ENCODE measurements at regions not wholly inside any gene's neighbourhood (a gene's known extent, or its start where the extent isn't known, plus 50 kb on each side); places are given as distances from the start of the nearest gene placed in this dataset.

DNA sequence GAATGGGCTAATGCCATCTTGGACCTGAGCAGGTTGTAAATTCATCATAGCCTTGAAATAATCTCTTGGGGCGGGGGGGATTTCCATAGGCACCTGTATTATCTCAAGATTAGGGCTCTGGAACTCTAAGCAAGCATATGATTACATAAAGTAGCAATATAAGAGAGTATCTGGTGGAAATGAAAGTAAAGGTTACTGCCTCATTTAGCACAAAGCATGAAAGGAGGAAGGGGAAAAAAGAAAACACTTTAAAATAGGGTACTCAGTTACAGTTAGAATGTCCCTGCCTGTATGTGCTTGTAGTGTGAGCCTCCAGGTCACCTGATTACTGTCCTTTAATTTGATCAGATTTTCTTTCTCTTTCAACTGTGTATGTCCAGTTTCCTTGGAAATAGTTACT, 1079.7 kb upstream of the CDH18 start:
- TF ChIP-seq POLR2AphosphoS5 (IDR thresholded peaks at IDR 0.05) (no peak), EP300 (IDR thresholded peaks at IDR 0.05; ENCODE audit: low read depth) (no peak), POLR2A (IDR thresholded peaks at IDR 0.05) (no peak)
- TF ChIP-seq, protein P1, sequence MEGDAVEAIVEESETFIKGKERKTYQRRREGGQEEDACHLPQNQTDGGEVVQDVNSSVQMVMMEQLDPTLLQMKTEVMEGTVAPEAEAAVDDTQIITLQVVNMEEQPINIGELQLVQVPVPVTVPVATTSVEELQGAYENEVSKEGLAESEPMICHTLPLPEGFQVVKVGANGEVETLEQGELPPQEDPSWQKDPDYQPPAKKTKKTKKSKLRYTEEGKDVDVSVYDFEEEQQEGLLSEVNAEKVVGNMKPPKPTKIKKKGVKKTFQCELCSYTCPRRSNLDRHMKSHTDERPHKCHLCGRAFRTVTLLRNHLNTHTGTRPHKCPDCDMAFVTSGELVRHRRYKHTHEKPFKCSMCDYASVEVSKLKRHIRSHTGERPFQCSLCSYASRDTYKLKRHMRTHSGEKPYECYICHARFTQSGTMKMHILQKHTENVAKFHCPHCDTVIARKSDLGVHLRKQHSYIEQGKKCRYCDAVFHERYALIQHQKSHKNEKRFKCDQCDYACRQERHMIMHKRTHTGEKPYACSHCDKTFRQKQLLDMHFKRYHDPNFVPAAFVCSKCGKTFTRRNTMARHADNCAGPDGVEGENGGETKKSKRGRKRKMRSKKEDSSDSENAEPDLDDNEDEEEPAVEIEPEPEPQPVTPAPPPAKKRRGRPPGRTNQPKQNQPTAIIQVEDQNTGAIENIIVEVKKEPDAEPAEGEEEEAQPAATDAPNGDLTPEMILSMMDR (IDR thresholded peaks at IDR 0.05) = no peak
- DNase-seq = no peak
- H3K4me1 ChIP-seq = no peaks in the 10 kb centered on the region
- intact Hi-C loops (cut with DNase I; ENCODE audit: low total_unique reads) = no loop called here
- no peak overlapping the region for H3K4me3 ChIP-seq
- WGBS, 2 donors (ENCODE audit: low coverage in 1 of 2) = 13 to 33% methylated on average over 1 of the region's 1 CpG
- in situ Hi-C loops (cut with MboI; ENCODE audit: low pct_ligation_motif_present in 1 of 4, low pct_unique_long_range_greater_than_20kb in 1 of 4, low sequenced_read_pairs in 3 of 4) = no loop called here
- H3K9me3 ChIP-seq = peaks cover 3 to 7% of the 10 kb centered on the region in 2 donors
- H3K36me3 ChIP-seq = no peaks in the 10 kb centered on the region
- H3K27ac ChIP-seq = no peak overlapping the region
- no peaks in the 10 kb centered on the region for H3K27me3 ChIP-seq

- in situ Hi-C loops (cut with MboI; ENCODE audit: low pct_ligation_motif_present in 1 of 4, low pct_unique_long_range_greater_than_20kb in 1 of 4, low sequenced_read_pairs in 3 of 4) = no loop called here
- 87% methylated on average over 3 of the region's 3 CpGs; no CpG with 5 or more reads in 1 of the 2 donors for WGBS, 2 donors (ENCODE audit: low coverage in 1 of 2)
- TF ChIP-seq, protein P1 (IDR thresholded peaks at IDR 0.05) = no peak
- TF ChIP-seq EP300 (IDR thresholded peaks at IDR 0.05; ENCODE audit: low read depth) = no peak
- TF ChIP-seq POLR2AphosphoS5 (IDR thresholded peaks at IDR 0.05) = no peak
- no peak for TF ChIP-seq POLR2A (IDR thresholded peaks at IDR 0.05)
- Histone ChIP-seq H3K36me3 (no peaks in the 10 kb centered on the region), H3K4me1 (no peaks in the 10 kb centered on the region), H3K9me3 (peaks cover 3 to 7% of the 10 kb centered on the region in 2 donors), H3K27me3 (no peaks in the 10 kb centered on the region), H3K27ac (no peak overlapping the region), H3K4me3 (no peak overlapping the region)
- no peak for DNase-seq
- intact Hi-C loops (cut with DNase I; ENCODE audit: low total_unique reads) = no loop called here
Observed at GRCh38 chr5:21063146-21063545, 1075.1 kb upstream of the CDH18 start.

GRCh38 chr5:21058289-21058688, 1070.3 kb upstream of the CDH18 start:
- H3K36me3 ChIP-seq = no peaks in the 10 kb centered on the region
- H3K27ac ChIP-seq = no peak overlapping the region
- no peaks in the 10 kb centered on the region for H3K9me3 ChIP-seq
- no peak overlapping the region for H3K4me3 ChIP-seq
- TF ChIP-seq EP300 (IDR thresholded peaks at IDR 0.05; ENCODE audit: low read depth) (no peak), POLR2A (IDR thresholded peaks at IDR 0.05) (no peak), POLR2AphosphoS5 (IDR thresholded peaks at IDR 0.05) (no peak)
- TF ChIP-seq, protein P1 (IDR thresholded peaks at IDR 0.05) = no peak
- no peak for DNase-seq
- H3K4me1 ChIP-seq = no peaks in the 10 kb centered on the region
- H3K27me3 ChIP-seq = no peaks in the 10 kb centered on the region
- in situ Hi-C loops (cut with MboI; ENCODE audit: low pct_ligation_motif_present in 1 of 4, low pct_unique_long_range_greater_than_20kb in 1 of 4, low sequenced_read_pairs in 3 of 4) = no loop called here
- intact Hi-C loops (cut with DNase I; ENCODE audit: low total_unique reads) = no loop called here
- 65 to 77% methylated on average over 3 to 5 of the region's 5 CpGs for WGBS, 2 donors (ENCODE audit: low coverage in 1 of 2)

DNA sequence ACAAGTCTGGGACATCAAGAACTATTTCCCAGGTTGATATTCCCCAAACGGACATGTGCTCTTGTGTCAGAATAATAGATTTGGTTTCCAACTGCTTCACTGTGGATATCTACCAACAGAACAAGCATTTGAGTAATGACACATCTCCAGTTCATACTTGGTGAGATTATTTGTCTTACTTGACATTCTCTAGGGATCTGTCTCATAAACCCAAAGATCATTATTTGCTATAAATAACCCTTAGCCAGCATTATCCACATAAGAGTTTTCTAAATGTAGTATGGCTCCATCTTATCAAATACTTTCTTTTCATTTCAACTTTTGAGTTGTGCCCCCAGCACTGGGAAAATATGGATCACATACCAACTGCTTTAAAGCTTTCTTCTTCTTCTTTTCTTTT, 1063.9 kb upstream of the CDH18 start:
- TF ChIP-seq, protein P1 (IDR thresholded peaks at IDR 0.05) = no peak
- TF ChIP-seq EP300 (IDR thresholded peaks at IDR 0.05; ENCODE audit: low read depth) (no peak), POLR2AphosphoS5 (IDR thresholded peaks at IDR 0.05) (no peak), POLR2A (IDR thresholded peaks at IDR 0.05) (no peak)
- Histone ChIP-seq H3K4me1 (no peaks in the 10 kb centered on the region), H3K27ac (no peak overlapping the region), H3K9me3 (no peaks in the 10 kb centered on the region), H3K4me3 (no peak overlapping the region), H3K36me3 (no peaks in the 10 kb centered on the region), H3K27me3 (no peaks in the 10 kb centered on the region)
- no peak for DNase-seq
- in situ Hi-C loops (cut with MboI; ENCODE audit: low pct_ligation_motif_present in 1 of 4, low pct_unique_long_range_greater_than_20kb in 1 of 4, low sequenced_read_pairs in 3 of 4) (no loop called here), intact Hi-C loops (cut with DNase I; ENCODE audit: low total_unique reads) (no loop called here)
- WGBS, 2 donors (ENCODE audit: low coverage in 1 of 2) = 92 to 97% methylated on average over 1 of the region's 1 CpG

Data from transverse colon (tissue), 4 donors.